IMR-90 (cell line): ENCODE measurements at regions not wholly inside any gene's neighbourhood (a gene's known extent, or its start where the extent isn't known, plus 50 kb on each side); places are given as distances from the start of the nearest gene placed in this dataset.

ENCODE experiments used
- ATAC-seq: fragments of 200-7000 bp; cut with Tn5 transposase; 2 replicates; pipeline ENCODE4 v1.9.1; 2020; ENCODE audit warnings: low read depth, mild to moderate bottlenecking, moderate library complexity
- BruUV-seq: library from RNA; stranded (reverse); fragments of 400-500 nt; replicated peaks from 2 replicates; lab custom pipeline; 2021; lab: Mats Ljungman, UMichigan
- CTCF ChIA-PET: fragments of 300-600 bp; formaldehyde crosslinking; extraction: SDS; loops from one replicate; lab custom pipeline; 2021; ENCODE audit warnings: antibody characterized with exemption; lab: Yijun Ruan, JAX
- POLR2A ChIA-PET: fragments of 300-600 bp; sonication (Branson Sonifier 250); formaldehyde crosslinking; loops from one replicate; lab custom pipeline; 2022; ENCODE audit warnings: antibody characterized with exemption; ENCODE audit not compliant: unreplicated experiment; lab: Charles Lee
- DNase-seq: peaks from one replicate; pipeline ENCODE4 v3.0.0; 2013
- H2AFZ ChIP-seq: replicated peaks from 2 replicates; pipeline ENCODE3; 2013; ENCODE audit warnings: low read length, mild to moderate bottlenecking; ENCODE audit not compliant: poor library complexity
- H2AK5ac ChIP-seq: 2 replicates; pipeline ENCODE4 v1.6.1; 2013; ENCODE audit warnings: low read depth, low read length, inconsistent platforms
- H2AK9ac ChIP-seq: replicated peaks from 2 replicates; pipeline ENCODE3; 2013; ENCODE audit warnings: mild to moderate bottlenecking, low read depth, low read length, moderate library complexity; ENCODE audit not compliant: poor library complexity
- H2BK120ac ChIP-seq: 2 replicates; pipeline ENCODE4 v1.6.1; 2013; ENCODE audit warnings: low read depth, low read length, inconsistent platforms
- H2BK15ac ChIP-seq: 3 replicates; pipeline ENCODE4 v1.6.1; 2013; ENCODE audit warnings: low read depth, low read length, inconsistent platforms
- H2BK20ac ChIP-seq: 2 replicates; pipeline ENCODE4 v1.6.1; 2013; ENCODE audit warnings: low read depth, mild to moderate bottlenecking, inconsistent platforms, low read length, moderate library complexity
- H2BK5ac ChIP-seq: 2 replicates; pipeline ENCODE4 v1.6.1; 2013; ENCODE audit warnings: mild to moderate bottlenecking, low read depth, low read length, inconsistent platforms; ENCODE audit not compliant: poor library complexity, severe bottlenecking
- H3K14ac ChIP-seq: replicated peaks from 2 replicates; pipeline ENCODE4 v1.6.1; 2013; ENCODE audit warnings: low read depth, low read length, inconsistent platforms
- H3K18ac ChIP-seq: 2 replicates; pipeline ENCODE4 v1.6.1; 2013; ENCODE audit warnings: low read depth, low read length, control low read depth
- H3K23ac ChIP-seq: 2 replicates; pipeline ENCODE4 v1.6.1; 2013; ENCODE audit warnings: low read depth, low read length, inconsistent platforms
- H3K27ac ChIP-seq: 2 replicates; pipeline ENCODE4 v1.5.1; 2013; ENCODE audit warnings: mild to moderate bottlenecking, control low read depth, low read length; ENCODE audit not compliant: insufficient read depth
- H3K27me3 ChIP-seq: 2 replicates; pipeline ENCODE4 v1.6.1; 2013; ENCODE audit warnings: low read length; ENCODE audit not compliant: control insufficient read depth, insufficient read depth
- H3K36me3 ChIP-seq: 2 replicates; pipeline ENCODE4 v1.6.1; 2013; ENCODE audit warnings: low read length, mixed read lengths; ENCODE audit not compliant: control insufficient read depth, insufficient read depth
- H3K4ac ChIP-seq: 2 replicates; pipeline ENCODE4 v1.6.1; 2013; ENCODE audit warnings: low read depth, low read length, inconsistent platforms
- H3K4me1 ChIP-seq: 2 replicates; pipeline ENCODE4 v1.6.1; 2013; ENCODE audit warnings: low read length, mixed read lengths; ENCODE audit not compliant: control insufficient read depth, insufficient read depth
- H3K4me2 ChIP-seq: 2 replicates; pipeline ENCODE4 v1.6.1; 2013; ENCODE audit warnings: low read depth, mild to moderate bottlenecking, control low read depth, low read length, moderate library complexity
- H3K4me3 ChIP-seq: 2 replicates; pipeline ENCODE4 v1.5.1; 2013; ENCODE audit warnings: low read depth, mild to moderate bottlenecking, control low read depth, low read length, moderate library complexity; ENCODE audit not compliant: insufficient read depth
- H3K56ac ChIP-seq: 2 replicates; pipeline ENCODE4 v1.6.1; 2013; ENCODE audit warnings: low read length, inconsistent platforms; ENCODE audit not compliant: insufficient read depth; ENCODE audit errors: extremely low read depth
- H3K79me1 ChIP-seq, 2 experiments: 2 replicates each; pipeline ENCODE4 v1.6.1; 2013; ENCODE audit warnings: low read length in 2 of 2, inconsistent platforms in 1 of 2, low read depth in 1 of 2
- H3K9ac ChIP-seq: 2 replicates; pipeline ENCODE4 v1.6.1; 2013; ENCODE audit warnings: low read depth, low read length, control low read depth
- H3K9me1 ChIP-seq: 2 replicates; pipeline ENCODE4 v1.6.1; 2013; ENCODE audit warnings: low read length, inconsistent platforms; ENCODE audit not compliant: insufficient read depth
- H3K9me3 ChIP-seq: 2 replicates; pipeline ENCODE4 v1.6.1; 2013; ENCODE audit warnings: low read length; ENCODE audit not compliant: control insufficient read depth, insufficient read depth
- H4K20me1 ChIP-seq: 2 replicates; pipeline ENCODE4 v1.6.1; 2013; ENCODE audit warnings: low read length, inconsistent platforms; ENCODE audit not compliant: insufficient read depth
- H4K5ac ChIP-seq: 2 replicates; pipeline ENCODE4 v1.6.1; 2013; ENCODE audit warnings: mild to moderate bottlenecking, low read depth, low read length, control low read depth
- H4K8ac ChIP-seq, 2 experiments: 2 replicates each; pipeline ENCODE4 v1.6.1; 2013; ENCODE audit warnings: low read depth in 2 of 2, low read length in 2 of 2, control low read depth in 1 of 2, inconsistent platforms in 1 of 2
- H4K91ac ChIP-seq: 2 replicates; pipeline ENCODE4 v1.6.1; 2013; ENCODE audit warnings: low read depth, low read length, inconsistent platforms; ENCODE audit not compliant: insufficient read depth
- BHLHE40 ChIP-seq: fragments of 150-350 bp; IDR thresholded peaks from 2 replicates; pipeline ENCODE4 v1.6.1; 2016; ENCODE audit warnings: mild to moderate bottlenecking, low read depth, low read length
- CEBPB ChIP-seq: IDR thresholded peaks from 2 replicates; pipeline ENCODE4 v1.6.1; 2012; ENCODE audit warnings: low read depth, low read length, improper control_type of control experiment
- CHD1 ChIP-seq: IDR thresholded peaks from 2 replicates; pipeline ENCODE4 v1.6.1; 2012; ENCODE audit warnings: low read depth, low read length, improper control_type of control experiment
- FOS ChIP-seq: fragments of 150-350 bp; IDR thresholded peaks from 2 replicates; pipeline ENCODE4 v1.6.1; 2016; ENCODE audit warnings: low read depth, low read length
- MAFK ChIP-seq: IDR thresholded peaks from 2 replicates; pipeline ENCODE4 v1.6.1; 2012; ENCODE audit warnings: low read depth, low read length, improper control_type of control experiment
- MAZ ChIP-seq: IDR thresholded peaks from 2 replicates; pipeline ENCODE4 v1.6.1; 2012; ENCODE audit warnings: low read depth, mild to moderate bottlenecking, low read length, improper control_type of control experiment, moderate library complexity, borderline replicate concordance
- MXI1 ChIP-seq: IDR thresholded peaks from 2 replicates; pipeline ENCODE4 v1.6.1; 2012; ENCODE audit warnings: low read depth, mild to moderate bottlenecking, low read length, moderate library complexity, borderline replicate concordance
- NFE2L2 ChIP-seq: fragments of 150-350 bp; IDR thresholded peaks from 2 replicates; pipeline ENCODE4 v1.6.1; 2016; ENCODE audit warnings: low read depth, mild to moderate bottlenecking, low read length
- POLR2A ChIP-seq: IDR thresholded peaks from 2 replicates; pipeline ENCODE4 v1.6.1; 2012; ENCODE audit warnings: mild to moderate bottlenecking, low read depth, low read length
- RAD21 ChIP-seq: IDR thresholded peaks from 2 replicates; pipeline ENCODE4 v1.6.1; 2012; ENCODE audit warnings: low read length, improper control_type of control experiment
- RCOR1 ChIP-seq: IDR thresholded peaks from 2 replicates; pipeline ENCODE4 v1.6.1; 2012; ENCODE audit warnings: mild to moderate bottlenecking, low read length, improper control_type of control experiment; ENCODE audit not compliant: insufficient replicate concordance
- RFX5 ChIP-seq: IDR thresholded peaks from 2 replicates; pipeline ENCODE4 v1.8.0; 2012; ENCODE audit warnings: low read depth, mild to moderate bottlenecking, low read length, moderate library complexity
- SMC3 ChIP-seq: fragments of 150-350 bp; IDR thresholded peaks from 2 replicates; pipeline ENCODE4 v1.6.1; 2016; ENCODE audit warnings: low read depth, mild to moderate bottlenecking, antibody characterized with exemption, low read length, moderate library complexity
- WGBS, 2 experiments: methylation state at CpG; one replicate each; pipeline versions ENCODE4 v1.1.5 to v1.1.7; 2013; ENCODE audit warnings: missing lambda C conversion rate in 2 of 2; ENCODE audit not compliant: insufficient read length in 1 of 2; ENCODE audit errors: extremely low coverage in 2 of 2; 5-methylcytosine and 5-hydroxymethylcytosine counted together
- dilution Hi-C: fragments of 300-500 bp; cut with HindIII; formaldehyde crosslinking; loops from one replicate; pipeline ENCODE4 v1.14.3; 2018; ENCODE audit warnings: low sequenced_read_pairs; ENCODE audit not compliant: unreplicated experiment
- in situ Hi-C: fragments of 300-500 bp; cut with MboI; formaldehyde crosslinking; loops from 3 replicates; pipeline ENCODE4 v1.14.3; 2019; ENCODE audit warnings: low sequenced_read_pairs, inconsistent platforms, mixed read lengths
- intact Hi-C: fragments of 100-400 bp; cut with micrococcal nuclease; formaldehyde crosslinking; loops from 2 replicates; pipeline ENCODE4 v1.10.0; 2022
- TF ChIP-seq, protein P1 (sequence below): fragments of 150-350 bp; IDR thresholded peaks from 2 replicates; pipeline ENCODE4 v1.6.1; 2016; ENCODE audit warnings: low read depth, mild to moderate bottlenecking, low read length, moderate library complexity, borderline replicate concordance
- TF ChIP-seq, protein P2 (sequence below): fragments of 150-350 bp; IDR thresholded peaks from 2 replicates; pipeline ENCODE4 v1.6.1; 2017; ENCODE audit warnings: mild to moderate bottlenecking, antibody characterized with exemption, low read length, low read depth
- TF ChIP-seq, protein P3 (sequence below): conservative IDR thresholded peaks from 2 replicates; pipeline ENCODE4 v1.5.1; 2012; ENCODE audit warnings: mild to moderate bottlenecking, low read depth, low read length, improper control_type of control experiment

DNA sequence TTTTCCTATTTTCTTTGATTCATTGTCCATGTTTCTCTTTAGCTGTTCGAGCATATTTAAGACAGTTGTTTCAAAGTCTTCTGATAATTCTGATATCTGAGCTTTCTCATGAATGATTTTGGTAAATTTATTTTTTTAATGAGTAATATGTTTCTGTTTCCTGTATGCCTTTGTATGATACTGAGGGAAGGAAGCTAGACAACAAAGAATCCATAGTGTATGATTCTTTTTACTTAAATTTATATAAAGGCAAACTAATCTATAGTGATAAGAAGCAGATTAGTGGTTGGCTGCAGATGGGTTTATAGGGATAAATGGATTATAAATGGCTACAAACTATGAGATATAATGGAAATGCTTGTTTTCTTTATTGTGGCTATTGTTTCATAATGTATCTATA lies 352.7 kb upstream of the CDH2 start:
- no peak overlapping the region for H2AFZ ChIP-seq
- no peak overlapping the region for H3K4me2 ChIP-seq
- no peak overlapping the region for H3K56ac ChIP-seq
- in situ Hi-C loops (no loop called here), dilution Hi-C loops (no loop called here), intact Hi-C loops (no loop called here)
- H3K9me1 ChIP-seq, result no peaks in the 10 kb centered on the region
- no peaks in the 10 kb centered on the region for H3K9me3 ChIP-seq
- H2AK5ac ChIP-seq, result no peak overlapping the region
- no peaks in the 10 kb centered on the region for H3K4me1 ChIP-seq
- no peak overlapping the region for H3K4ac ChIP-seq
- no CpG with 5 or more reads among the region's 1 CpG for WGBS, 2 experiments
- H2BK15ac ChIP-seq, result no peak overlapping the region
- no peaks in the 10 kb centered on the region for H4K20me1 ChIP-seq
- H2BK20ac ChIP-seq, result no peak overlapping the region
- H3K27me3 ChIP-seq, result no peaks in the 10 kb centered on the region
- no peak overlapping the region for H3K18ac ChIP-seq
- TF ChIP-seq SMC3, result no peak
- TF ChIP-seq, protein P1, sequence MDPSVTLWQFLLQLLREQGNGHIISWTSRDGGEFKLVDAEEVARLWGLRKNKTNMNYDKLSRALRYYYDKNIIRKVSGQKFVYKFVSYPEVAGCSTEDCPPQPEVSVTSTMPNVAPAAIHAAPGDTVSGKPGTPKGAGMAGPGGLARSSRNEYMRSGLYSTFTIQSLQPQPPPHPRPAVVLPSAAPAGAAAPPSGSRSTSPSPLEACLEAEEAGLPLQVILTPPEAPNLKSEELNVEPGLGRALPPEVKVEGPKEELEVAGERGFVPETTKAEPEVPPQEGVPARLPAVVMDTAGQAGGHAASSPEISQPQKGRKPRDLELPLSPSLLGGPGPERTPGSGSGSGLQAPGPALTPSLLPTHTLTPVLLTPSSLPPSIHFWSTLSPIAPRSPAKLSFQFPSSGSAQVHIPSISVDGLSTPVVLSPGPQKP, result no peak
- no peak for TF ChIP-seq RCOR1
- no peak for TF ChIP-seq CEBPB
- TF ChIP-seq CHD1, result no peak
- TF ChIP-seq, protein P2, sequence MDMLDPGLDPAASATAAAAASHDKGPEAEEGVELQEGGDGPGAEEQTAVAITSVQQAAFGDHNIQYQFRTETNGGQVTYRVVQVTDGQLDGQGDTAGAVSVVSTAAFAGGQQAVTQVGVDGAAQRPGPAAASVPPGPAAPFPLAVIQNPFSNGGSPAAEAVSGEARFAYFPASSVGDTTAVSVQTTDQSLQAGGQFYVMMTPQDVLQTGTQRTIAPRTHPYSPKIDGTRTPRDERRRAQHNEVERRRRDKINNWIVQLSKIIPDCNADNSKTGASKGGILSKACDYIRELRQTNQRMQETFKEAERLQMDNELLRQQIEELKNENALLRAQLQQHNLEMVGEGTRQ, result no peak
- TF ChIP-seq MAZ, result no peak
- TF ChIP-seq POLR2A, result no peak
- no peak for TF ChIP-seq MXI1
- no peak for TF ChIP-seq RAD21
- no peak for TF ChIP-seq RFX5
- no peak for TF ChIP-seq MAFK
- TF ChIP-seq BHLHE40, result no peak
- no peak for TF ChIP-seq FOS
- no peak for TF ChIP-seq NFE2L2
- TF ChIP-seq, protein P3, sequence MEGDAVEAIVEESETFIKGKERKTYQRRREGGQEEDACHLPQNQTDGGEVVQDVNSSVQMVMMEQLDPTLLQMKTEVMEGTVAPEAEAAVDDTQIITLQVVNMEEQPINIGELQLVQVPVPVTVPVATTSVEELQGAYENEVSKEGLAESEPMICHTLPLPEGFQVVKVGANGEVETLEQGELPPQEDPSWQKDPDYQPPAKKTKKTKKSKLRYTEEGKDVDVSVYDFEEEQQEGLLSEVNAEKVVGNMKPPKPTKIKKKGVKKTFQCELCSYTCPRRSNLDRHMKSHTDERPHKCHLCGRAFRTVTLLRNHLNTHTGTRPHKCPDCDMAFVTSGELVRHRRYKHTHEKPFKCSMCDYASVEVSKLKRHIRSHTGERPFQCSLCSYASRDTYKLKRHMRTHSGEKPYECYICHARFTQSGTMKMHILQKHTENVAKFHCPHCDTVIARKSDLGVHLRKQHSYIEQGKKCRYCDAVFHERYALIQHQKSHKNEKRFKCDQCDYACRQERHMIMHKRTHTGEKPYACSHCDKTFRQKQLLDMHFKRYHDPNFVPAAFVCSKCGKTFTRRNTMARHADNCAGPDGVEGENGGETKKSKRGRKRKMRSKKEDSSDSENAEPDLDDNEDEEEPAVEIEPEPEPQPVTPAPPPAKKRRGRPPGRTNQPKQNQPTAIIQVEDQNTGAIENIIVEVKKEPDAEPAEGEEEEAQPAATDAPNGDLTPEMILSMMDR, result no peak
- BruUV-seq, result no TSS peak
- no peak overlapping the region for H4K5ac ChIP-seq
- H4K8ac ChIP-seq, result no peak overlapping the region
- POLR2A ChIA-PET, result no interaction called here
- H2BK5ac ChIP-seq, result no peak overlapping the region
- no peak overlapping the region for H3K9ac ChIP-seq
- no peaks in the 10 kb centered on the region for H3K36me3 ChIP-seq
- no peak overlapping the region for H3K14ac ChIP-seq
- no peaks in the 10 kb centered on the region for H3K79me1 ChIP-seq
- no peak overlapping the region for H3K23ac ChIP-seq
- no peak overlapping the region for H2BK120ac ChIP-seq
- DNase-seq (no peak), ATAC-seq (no peak)
- H3K27ac ChIP-seq, result no peak overlapping the region
- H2AK9ac ChIP-seq, result no peak overlapping the region
- H3K4me3 ChIP-seq, result no peak overlapping the region
- H4K91ac ChIP-seq, result no peak overlapping the region
- CTCF ChIA-PET, result no interaction called here
